B cell (primary cell): ENCODE measurements at regions not wholly inside any gene's neighbourhood (a gene's known extent, or its start where the extent isn't known, plus 50 kb on each side); places are given as distances from the start of the nearest gene placed in this dataset.

Experiments used
- ATAC-seq: fragments of 200-7000 bp; cut with Tn5 transposase; one replicate; pipeline ENCODE4 v1.10.0; 2021; ENCODE audit warnings: low read depth, mild to moderate bottlenecking, moderate number of reproducible peaks, moderate library complexity
- CTCF ChIA-PET: fragments of 350-600 bp; sonication (Branson Sonifier 250); formaldehyde crosslinking; loops from one replicate; lab custom pipeline; 2021; ENCODE audit warnings: antibody characterized with exemption, inconsistent platforms; lab: Charles Lee
- POLR2A ChIA-PET: fragments of 350-600 bp; sonication (Branson Sonifier 250); formaldehyde crosslinking; loops from one replicate; lab custom pipeline; 2021; ENCODE audit warnings: antibody characterized with exemption; lab: Charles Lee
- DNase-seq: peaks from one replicate; pipeline ENCODE4 v3.0.0; 2013
- H2AFZ ChIP-seq: 2 replicates; pipeline ENCODE4 v1.6.1; 2012; ENCODE audit warnings: mild to moderate bottlenecking, low read depth, low read length; ENCODE audit not compliant: insufficient read depth, poor library complexity, severe bottlenecking
- H3K27ac ChIP-seq, 2 donors: 1 replicate in 1 of 2; 2 replicates in 1 of 2; pipeline ENCODE4 v1.5.1; 2012 to 2013; ENCODE audit warnings: low read length in 2 of 2, mild to moderate bottlenecking in 2 of 2, moderate library complexity in 1 of 2
- H3K27me3 ChIP-seq, 4 experiments: fragments of 200-600 bp in 1 of 4; sonication (generic) in 1 of 4; replicated peaks in 1 of 4; 1 replicate in 2 of 4; 2 replicates in 2 of 4; pipeline versions ENCODE4 v1.6.1 to v1.7.0; 2013 to 2016; ENCODE audit warnings: low read length in 3 of 4, mild to moderate bottlenecking in 2 of 4, mixed read lengths in 1 of 4, moderate library complexity in 1 of 4; ENCODE audit not compliant: insufficient read depth in 4 of 4, control insufficient read depth in 3 of 4; ENCODE audit errors: control extremely low read depth in 1 of 4
- H3K36me3 ChIP-seq, 2 experiments: replicated peaks in 1 of 2; 1 replicate in 1 of 2; 2 replicates in 1 of 2; pipeline versions ENCODE4 v1.6.1 to v1.7.1; 2013; ENCODE audit warnings: low read length in 1 of 2; ENCODE audit not compliant: insufficient read depth in 2 of 2, control insufficient read depth in 1 of 2; ENCODE audit errors: control extremely low read depth in 1 of 2, extremely low read depth in 1 of 2
- H3K4me1 ChIP-seq, 2 donors: fragments of 200-600 bp in 1 of 2; sonication (generic) in 1 of 2; 1 replicate in 1 of 2; 2 replicates in 1 of 2; pipeline versions ENCODE4 v1.5.1 to v1.6.1; 2013 to 2017; ENCODE audit warnings: low read length in 2 of 2; ENCODE audit not compliant: control insufficient read depth in 2 of 2, insufficient read depth in 2 of 2
- H3K4me2 ChIP-seq: replicated peaks from 2 replicates; pipeline ENCODE3; 2012; ENCODE audit warnings: mild to moderate bottlenecking, low read depth, low read length; ENCODE audit not compliant: poor library complexity, severe bottlenecking
- H3K4me3 ChIP-seq, 5 experiments: fragments of 200-600 bp in 1 of 5; sonication (generic) in 1 of 5; 1 replicate in 3 of 5; 2 replicates in 2 of 5; pipeline versions ENCODE4 v1.5.1 to v1.7.0; 2011 to 2016; ENCODE audit warnings: low read length in 4 of 5, mild to moderate bottlenecking in 4 of 5, low read depth in 2 of 5, control low read depth in 1 of 5, moderate library complexity in 1 of 5; ENCODE audit not compliant: insufficient read depth in 1 of 5; ENCODE audit errors: control extremely low read depth in 1 of 5, extremely low read depth in 1 of 5
- H3K79me2 ChIP-seq: fragments of 200-600 bp; sonication (generic); one replicate; pipeline ENCODE4 v1.6.0; 2016; ENCODE audit warnings: low read length; ENCODE audit not compliant: control insufficient read depth, insufficient read depth
- H3K9ac ChIP-seq: fragments of 200-600 bp; sonication (generic); 2 replicates; pipeline ENCODE4 v1.6.1; 2017; ENCODE audit warnings: mild to moderate bottlenecking, low read length, moderate library complexity
- H3K9me3 ChIP-seq, 3 donors: one replicate each; pipeline versions ENCODE4 v1.6.1 to v1.7.1; 2013; ENCODE audit warnings: low read length in 2 of 3; ENCODE audit not compliant: control insufficient read depth in 2 of 3, insufficient read depth in 1 of 3; ENCODE audit errors: control extremely low read depth in 1 of 3
- H4K20me1 ChIP-seq: 2 replicates; pipeline ENCODE4 v1.6.0; 2012; ENCODE audit warnings: mild to moderate bottlenecking, low read length; ENCODE audit not compliant: insufficient read depth, control insufficient read depth, poor library complexity, severe bottlenecking
- H3K27ac Mint-ChIP-seq: one replicate; pipeline ENCODE4 v1.8.0; 2021; ENCODE audit warnings: mixed read lengths
- H3K27me3 Mint-ChIP-seq: one replicate; pipeline ENCODE4 v1.8.0; 2021; ENCODE audit warnings: mixed read lengths
- H3K4me1 Mint-ChIP-seq: one replicate; pipeline ENCODE4 v1.8.0; 2021; ENCODE audit warnings: mixed read lengths
- H3K4me3 Mint-ChIP-seq: one replicate; pipeline ENCODE4 v1.8.0; 2021; ENCODE audit warnings: mixed read lengths
- H3K9me3 Mint-ChIP-seq: one replicate; pipeline ENCODE4 v1.8.0; 2022; ENCODE audit warnings: mixed read lengths; ENCODE audit not compliant: insufficient read depth
- EZH2 ChIP-seq: IDR thresholded peaks from 2 replicates; pipeline ENCODE4 v1.6.1; 2012; ENCODE audit warnings: borderline replicate concordance, low read depth, mild to moderate bottlenecking, moderate library complexity, low read length; ENCODE audit not compliant: insufficient read depth, poor library complexity, severe bottlenecking
- WGBS: methylation state at CpG from one replicate; pipeline ENCODE4 v1.1.5; 2013; ENCODE audit warnings: missing lambda C conversion rate; ENCODE audit not compliant: insufficient coverage; 5-methylcytosine and 5-hydroxymethylcytosine counted together
- intact Hi-C: fragments of 100-400 bp; cut with micrococcal nuclease; formaldehyde crosslinking; loops from one replicate; pipeline ENCODE4 v1.10.0; 2022
- TF ChIP-seq, protein P1 (sequence below): fragments of 200-600 bp; IDR thresholded peaks from one replicate; pipeline ENCODE4 v1.8.0; 2022; ENCODE audit warnings: antibody characterized with exemption, mild to moderate bottlenecking

DNA sequence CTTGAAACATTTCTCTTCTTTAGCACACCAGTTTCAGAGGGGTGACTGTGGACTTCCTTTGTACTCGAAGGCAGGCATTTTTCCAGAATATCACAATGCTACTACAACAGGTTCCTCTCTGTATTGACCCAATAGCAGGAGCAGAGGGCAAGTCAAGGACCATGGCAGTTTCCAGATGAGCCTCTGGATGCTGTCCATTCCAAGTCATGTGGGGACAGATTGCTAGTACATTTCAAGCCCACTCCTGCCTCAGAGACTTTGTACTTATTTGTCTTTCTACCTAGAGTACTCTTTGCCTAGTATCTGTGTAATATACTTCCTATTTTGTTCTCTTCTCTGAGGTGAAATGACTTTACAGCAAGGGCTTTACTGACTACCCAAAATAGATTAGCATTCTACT lies 373.9 kb downstream of the PIK3C3 start:
- CTCF ChIA-PET, result no interaction called here
- no peaks in the 10 kb centered on the region for H3K9me3 ChIP-seq

DNA sequence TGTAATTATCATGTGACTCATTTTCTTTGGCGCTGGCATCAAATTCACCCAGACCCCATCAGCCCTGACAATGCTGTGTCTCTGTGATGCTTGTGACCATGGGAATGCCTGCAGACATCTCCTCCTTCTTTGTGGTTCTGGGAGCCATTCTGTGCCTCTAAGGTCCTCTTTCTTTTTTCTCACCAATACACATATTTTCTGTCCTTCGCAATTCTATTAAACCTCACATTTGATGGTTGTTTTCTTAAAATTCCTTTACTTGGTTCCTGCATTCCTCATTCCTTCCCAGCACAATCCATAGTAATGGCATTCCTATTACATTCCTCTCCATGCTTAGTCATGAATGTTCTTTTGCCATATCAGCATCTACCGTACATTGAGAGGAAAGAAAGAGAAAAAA lies 375.3 kb downstream of the PIK3C3 start:
- Histone ChIP-seq H3K4me2 (no peak overlapping the region), H3K27ac (no peak overlapping the region), H2AFZ (no peak overlapping the region), H3K4me1 (no peaks in the 10 kb centered on the region), H3K9me3 (no peaks in the 10 kb centered on the region), H3K27me3 (no peaks in the 10 kb centered on the region), H3K9ac (no peak overlapping the region), H3K79me2 (no peaks in the 10 kb centered on the region), H4K20me1 (no peaks in the 10 kb centered on the region), H3K36me3 (no peaks in the 10 kb centered on the region), H3K4me3 (no peak overlapping the region)
- Mint-ChIP-seq H3K4me3 (no peak overlapping the region), H3K4me1 (no peaks in the 10 kb centered on the region), H3K9me3 (no peaks in the 10 kb centered on the region), H3K27ac (no peak overlapping the region), H3K27me3 (no peaks in the 10 kb centered on the region)
- no peak for DNase-seq
- WGBS, result 100% methylated on average over 2 of the region's 3 CpGs
- no peak for ATAC-seq
- no peak for TF ChIP-seq EZH2
- TF ChIP-seq, protein P1, sequence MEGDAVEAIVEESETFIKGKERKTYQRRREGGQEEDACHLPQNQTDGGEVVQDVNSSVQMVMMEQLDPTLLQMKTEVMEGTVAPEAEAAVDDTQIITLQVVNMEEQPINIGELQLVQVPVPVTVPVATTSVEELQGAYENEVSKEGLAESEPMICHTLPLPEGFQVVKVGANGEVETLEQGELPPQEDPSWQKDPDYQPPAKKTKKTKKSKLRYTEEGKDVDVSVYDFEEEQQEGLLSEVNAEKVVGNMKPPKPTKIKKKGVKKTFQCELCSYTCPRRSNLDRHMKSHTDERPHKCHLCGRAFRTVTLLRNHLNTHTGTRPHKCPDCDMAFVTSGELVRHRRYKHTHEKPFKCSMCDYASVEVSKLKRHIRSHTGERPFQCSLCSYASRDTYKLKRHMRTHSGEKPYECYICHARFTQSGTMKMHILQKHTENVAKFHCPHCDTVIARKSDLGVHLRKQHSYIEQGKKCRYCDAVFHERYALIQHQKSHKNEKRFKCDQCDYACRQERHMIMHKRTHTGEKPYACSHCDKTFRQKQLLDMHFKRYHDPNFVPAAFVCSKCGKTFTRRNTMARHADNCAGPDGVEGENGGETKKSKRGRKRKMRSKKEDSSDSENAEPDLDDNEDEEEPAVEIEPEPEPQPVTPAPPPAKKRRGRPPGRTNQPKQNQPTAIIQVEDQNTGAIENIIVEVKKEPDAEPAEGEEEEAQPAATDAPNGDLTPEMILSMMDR, result no peak
- intact Hi-C loops, result no loop called here
- POLR2A ChIA-PET, result no interaction called here
- CTCF ChIA-PET, result no interaction called here

More for the DNA sequence above, 373.9 kb downstream of the PIK3C3 start:
- Histone ChIP-seq H3K4me1 (no peaks in the 10 kb centered on the region), H3K36me3 (no peaks in the 10 kb centered on the region), H3K9ac (no peak overlapping the region), H3K27ac (no peak overlapping the region), H3K27me3 (no peaks in the 10 kb centered on the region), H2AFZ (no peak overlapping the region), H3K4me2 (no peak overlapping the region), H4K20me1 (no peaks in the 10 kb centered on the region), H3K79me2 (no peaks in the 10 kb centered on the region), H3K4me3 (no peak overlapping the region)
- DNase-seq (no peak), ATAC-seq (no peak)
- POLR2A ChIA-PET, result no interaction called here
- Mint-ChIP-seq H3K4me1 (no peaks in the 10 kb centered on the region), H3K9me3 (no peaks in the 10 kb centered on the region), H3K27ac (no peak overlapping the region), H3K4me3 (no peak overlapping the region), H3K27me3 (no peaks in the 10 kb centered on the region)
- intact Hi-C loops, result no loop called here
- TF ChIP-seq, protein P1, result no peak
- TF ChIP-seq EZH2, result no peak
- WGBS, result 80% methylated on average over 1 of the region's 1 CpG
